ENCODE measurements at regions not wholly inside any gene's neighbourhood (a gene's known extent, or its start where the extent isn't known, plus 50 kb on each side); places are given as distances from the start of the nearest gene placed in this dataset.
"Not testable (repeated sequence)": the region's sequence is repeated elsewhere in the genome, so short reads cannot be mapped to it uniquely, and the experiment has no call there.

DNA sequence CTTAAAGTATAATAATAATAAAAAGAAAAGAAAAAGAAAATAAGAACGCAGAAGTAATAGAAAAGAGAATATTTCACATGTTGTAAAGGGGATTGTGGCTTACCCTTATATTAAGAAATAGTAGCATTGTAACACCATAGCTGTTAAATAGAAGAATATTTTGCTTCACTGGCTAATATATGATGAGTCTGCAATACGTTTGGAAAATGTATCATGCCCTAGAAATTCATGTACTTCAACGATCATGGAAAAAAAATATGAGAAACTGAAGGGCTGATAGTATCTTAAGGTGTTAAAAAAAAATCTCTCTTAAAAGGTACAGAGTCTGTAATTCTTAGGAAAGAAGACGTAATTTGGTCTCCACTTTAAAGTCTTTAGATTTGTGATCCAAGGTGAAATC is 1390.5 kb upstream of the ADGRL2 start:
- no peak for DNase-seq (ENCODE audit: low spot score)

- no peak for DNase-seq (ENCODE audit: low spot score)
Measured at GRCh38 chr1:80403471-80403893, 1397.0 kb upstream of the ADGRL4 start.

DNA sequence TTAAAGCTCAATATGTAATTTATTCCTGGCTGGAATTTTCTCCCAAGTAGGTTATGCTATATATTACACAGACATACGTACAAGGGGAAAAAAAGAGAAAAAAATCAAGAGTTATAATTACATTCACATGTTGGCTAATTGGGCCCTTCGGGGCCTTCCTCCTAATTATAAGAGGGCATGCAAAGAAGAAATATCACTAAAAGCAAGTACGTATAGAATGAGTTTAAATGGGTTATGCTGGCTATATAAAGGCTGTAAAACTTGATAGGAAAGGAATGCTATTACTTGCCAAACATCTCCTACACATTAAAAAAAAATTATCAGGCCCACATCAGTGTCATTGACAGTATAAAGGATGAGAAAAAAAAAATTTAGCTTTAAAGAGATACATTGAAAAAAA is 1396.1 kb upstream of the ADGRL4 start:
- no peak for DNase-seq (ENCODE audit: low spot score)

DNA sequence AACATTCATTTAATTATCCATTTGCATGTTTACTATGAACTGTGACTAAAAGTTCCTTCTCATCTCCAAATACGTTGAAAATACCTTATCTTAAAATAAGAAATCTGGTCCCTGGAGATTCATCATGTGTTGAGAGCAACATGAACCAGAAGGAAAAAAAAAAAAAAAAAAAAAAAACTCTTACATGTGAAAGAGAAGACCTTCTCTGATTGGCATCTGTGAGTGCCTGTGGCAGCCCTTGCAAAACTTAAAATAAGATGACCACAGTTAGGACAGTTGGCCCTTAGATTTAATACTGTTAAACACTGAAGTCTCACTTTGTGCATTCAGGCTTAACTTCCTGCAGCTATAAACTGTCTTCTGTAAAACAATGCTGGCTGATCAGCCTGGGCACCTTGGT is 1395.2 kb upstream of the ADGRL4 start:
- no peak for DNase-seq (ENCODE audit: low spot score)

- no peak for DNase-seq (ENCODE audit: low spot score)
Measured at GRCh38 chr1:80392529-80392928, 1386.0 kb upstream of the ADGRL4 start.

GRCh38 chr1:80385650-80386049 is 1379.1 kb upstream of the ADGRL4 start:
- DNase-seq (ENCODE audit: low spot score) = no peak

GRCh38 chr1:80384959-80385358 is 1378.4 kb upstream of the ADGRL4 start:
- DNase-seq (ENCODE audit: low spot score) = no peak

GRCh38 chr1:80384083-80384830 is 1377.7 kb upstream of the ADGRL4 start:
- DNase-seq (ENCODE audit: low spot score) = no peak

GRCh38 chr1:80375662-80376061 is 1369.1 kb upstream of the ADGRL4 start:
- DNase-seq (ENCODE audit: low spot score) = no peak

- DNase-seq (ENCODE audit: low spot score) = no peak
Measured at GRCh38 chr1:80375109-80375508, 1368.6 kb upstream of the ADGRL4 start.

GRCh38 chr1:80369780-80370179 is 1363.2 kb upstream of the ADGRL4 start:
- DNase-seq (ENCODE audit: low spot score) = no peak

- DNase-seq (ENCODE audit: low spot score) = no peak
Measured at GRCh38 chr1:80367058-80367457, 1360.5 kb upstream of the ADGRL4 start.

- DNase-seq (ENCODE audit: low spot score) = no peak
Measured at GRCh38 chr1:80365359-80366021, 1359.0 kb upstream of the ADGRL4 start.

DNA sequence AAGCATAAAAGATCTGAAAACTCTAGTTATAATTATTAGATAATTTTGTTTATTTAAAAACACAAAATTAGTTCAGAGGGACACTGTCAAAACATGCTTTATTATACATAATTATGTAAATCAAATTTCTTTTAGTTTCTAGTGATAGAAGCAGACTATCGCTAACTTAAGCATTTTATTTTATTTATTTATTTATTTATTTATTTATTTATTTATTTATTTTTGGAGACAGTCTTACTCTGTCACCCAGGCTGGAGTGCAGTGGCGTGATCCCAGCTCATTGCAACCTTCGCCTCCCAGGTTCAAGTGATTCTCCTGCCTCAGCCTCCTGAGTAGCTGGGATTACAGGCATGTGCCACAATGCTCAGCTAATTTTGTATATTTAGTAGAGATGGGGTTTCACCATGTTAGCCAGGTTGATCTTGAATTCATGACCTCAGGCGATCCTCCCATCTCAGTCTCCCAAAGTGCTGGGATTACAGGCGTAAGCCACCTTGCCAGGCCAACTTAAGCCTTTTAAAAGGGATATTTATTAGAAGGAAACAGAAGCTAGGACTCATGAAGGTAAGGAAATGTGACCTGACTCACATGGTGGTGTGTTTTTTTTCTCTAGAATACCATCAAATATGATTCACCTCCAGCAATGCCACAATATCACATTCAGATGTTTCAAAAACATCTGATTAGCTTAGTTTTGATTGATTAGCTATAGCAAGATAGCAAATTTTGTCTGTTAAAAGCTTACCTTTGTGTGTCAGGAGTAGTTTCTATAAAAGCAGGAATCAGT is 1357.4 kb upstream of the ADGRL4 start:
- DNase-seq (ENCODE audit: low spot score) = no peak

DNA sequence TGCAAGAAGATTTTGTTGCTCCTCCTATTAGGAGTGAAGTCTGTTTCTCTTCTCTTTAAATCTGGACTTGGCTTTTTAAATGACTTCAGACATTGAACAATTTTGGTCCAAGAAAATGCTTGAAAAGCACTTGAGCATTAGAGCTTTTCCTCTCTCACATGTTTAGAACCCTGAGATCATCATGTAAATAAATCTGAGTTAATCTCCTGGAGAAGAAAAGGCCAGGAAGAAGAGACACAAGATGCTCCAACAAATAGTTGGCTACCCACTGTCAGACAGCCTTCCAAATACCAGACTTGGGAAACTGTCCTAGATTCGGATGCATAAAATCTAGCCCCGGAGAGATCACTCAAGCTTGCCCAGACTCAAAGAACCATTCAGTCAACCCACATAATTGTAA is 1353.1 kb upstream of the ADGRL4 start:
- no peak for DNase-seq (ENCODE audit: low spot score)

GRCh38 chr1:80349218-80349617 is 1342.7 kb upstream of the ADGRL4 start:
- DNase-seq (ENCODE audit: low spot score) = no peak

DNA sequence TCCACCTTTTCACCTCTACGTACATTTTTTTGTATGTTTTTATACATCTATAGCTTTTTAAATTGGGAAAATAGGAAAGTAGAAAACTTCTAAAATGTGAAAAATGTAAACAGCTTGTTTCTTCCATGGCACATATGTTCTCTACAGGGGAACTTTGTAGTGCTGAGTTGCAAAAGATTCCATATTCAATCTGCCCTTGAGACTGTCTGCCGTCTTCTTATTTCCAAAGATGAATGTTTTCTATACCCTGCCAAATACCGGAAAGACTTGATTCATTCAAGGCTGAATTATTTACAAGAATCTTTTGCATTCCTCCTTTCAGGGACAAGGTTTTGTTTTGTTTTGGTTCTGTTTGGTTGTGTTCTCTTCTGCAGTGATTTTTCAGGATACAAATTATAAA is 1334.5 kb upstream of the ADGRL4 start:
- no peak for DNase-seq (ENCODE audit: low spot score)

DNA sequence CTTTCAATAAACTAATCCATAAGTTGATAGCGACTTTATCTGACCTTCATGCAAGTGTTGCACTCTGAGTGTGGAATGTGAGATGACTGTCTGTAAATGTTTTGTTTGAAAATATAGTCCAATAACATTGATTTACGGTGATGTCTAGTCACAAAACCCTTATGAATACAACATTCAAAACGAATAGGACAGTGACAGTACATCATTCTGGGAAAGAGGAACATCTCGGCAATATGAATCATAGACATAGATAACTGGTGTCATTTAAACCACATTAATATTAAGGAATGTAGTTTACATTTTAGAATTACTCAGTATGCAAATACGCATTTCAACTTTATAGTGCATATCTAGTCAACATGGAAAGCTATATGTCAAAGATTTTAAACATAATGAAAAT is 1311.6 kb upstream of the ADGRL4 start:
- no peak for DNase-seq (ENCODE audit: low spot score)

GRCh38 chr1:80310703-80311245 is 1304.2 kb upstream of the ADGRL4 start:
- no peak for DNase-seq (ENCODE audit: low spot score)

- DNase-seq (ENCODE audit: low spot score) = peak; percentile 8
Measured at GRCh38 chr1:80305466-80305865, 1298.9 kb upstream of the ADGRL4 start.

- no peak for DNase-seq (ENCODE audit: low spot score)
Measured at GRCh38 chr1:80293818-80294217, 1287.3 kb upstream of the ADGRL4 start.

- not testable (repeated sequence) for DNase-seq (ENCODE audit: low spot score)
Measured at GRCh38 chr1:80288750-80289149, 1282.2 kb upstream of the ADGRL4 start.

GRCh38 chr1:80282536-80282935 is 1276.0 kb upstream of the ADGRL4 start:
- no peak for DNase-seq (ENCODE audit: low spot score)

Data from Ammon's horn (tissue), 1 donor.